NCI-H226 (cell line): ENCODE measurements at regions not wholly inside any gene's neighbourhood (a gene's known extent, or its start where the extent isn't known, plus 50 kb on each side); places are given as distances from the start of the nearest gene placed in this dataset.

ENCODE experiments used
- DNase-seq: peaks from one replicate; pipeline ENCODE4 v3.0.0-alpha.2; 2015

GRCh38 chr14:101027291-101027690, 123.8 kb upstream of the RTL1 start:
- no peak for DNase-seq

GRCh38 chr14:101027966-101028365, 124.4 kb upstream of the RTL1 start:
- no peak for DNase-seq

- DNase-seq: no peak
Observed at GRCh38 chr14:101028971-101029667, 125.6 kb upstream of the RTL1 start.

GRCh38 chr14:101029668-101030290, 126.3 kb upstream of the RTL1 start:
- no peak for DNase-seq

- DNase-seq: no peak
Observed at GRCh38 chr14:101030586-101030985, 127.1 kb upstream of the RTL1 start.

GRCh38 chr14:101031186-101031585, 127.7 kb upstream of the RTL1 start:
- no peak for DNase-seq

- DNase-seq: no peak
Observed at GRCh38 chr14:101031721-101032120, 128.2 kb upstream of the RTL1 start.

- DNase-seq: no peak
Observed at GRCh38 chr14:101032433-101032832, 128.9 kb upstream of the RTL1 start.

- DNase-seq: no peak
Observed at GRCh38 chr14:101033006-101033405, 129.5 kb upstream of the RTL1 start.

GRCh38 chr14:101033446-101034165, 130.1 kb upstream of the RTL1 start:
- no peak for DNase-seq

GRCh38 chr14:101034986-101035385, 131.5 kb upstream of the RTL1 start:
- no peak for DNase-seq

GRCh38 chr14:101035466-101036225, 132.1 kb upstream of the RTL1 start:
- no peak for DNase-seq

- DNase-seq: no peak
Observed at GRCh38 chr14:101037021-101037817, 133.7 kb upstream of the RTL1 start.

GRCh38 chr14:101039031-101039754, 135.7 kb upstream of the RTL1 start:
- DNase-seq: no peak

GRCh38 chr14:101039755-101040138, 136.2 kb upstream of the RTL1 start:
- no peak for DNase-seq

GRCh38 chr14:101040538-101041442, 137.3 kb upstream of the RTL1 start:
- DNase-seq: no peak

GRCh38 chr14:101043891-101044290, 140.4 kb upstream of the RTL1 start:
- DNase-seq: no peak

- no peak for DNase-seq
Observed at GRCh38 chr14:101044741-101045140, 141.2 kb upstream of the RTL1 start.

GRCh38 chr14:101045511-101045910, 142.0 kb upstream of the RTL1 start:
- DNase-seq: no peak

- DNase-seq: no peak
Observed at GRCh38 chr14:101046071-101046470, 142.5 kb upstream of the RTL1 start.

GRCh38 chr14:101047326-101047725, 143.8 kb upstream of the RTL1 start:
- no peak for DNase-seq
